Gastroesophageal sphincter (tissue), 3 donors: ENCODE measurements at regions not wholly inside any gene's neighbourhood (a gene's known extent, or its start where the extent isn't known, plus 50 kb on each side); places are given as distances from the start of the nearest gene placed in this dataset.

Experiments
- CTCF ChIP-seq, 4 experiments: fragments of 200-600 bp in 2 of 4; fragments of 450-650 bp in 2 of 4; sonication (generic) in 1 of 4; IDR thresholded peaks; one replicate each; pipeline ENCODE4 v1.5.1; 2017 to 2019; ENCODE audit warnings: antibody characterized with exemption in 4 of 4, mild to moderate bottlenecking in 2 of 4, moderate library complexity in 2 of 4
- POLR2AphosphoS5 ChIP-seq: sonication (generic); formaldehyde crosslinking; IDR thresholded peaks from one replicate; pipeline ENCODE4 v1.6.1; 2017; ENCODE audit warnings: antibody characterized with exemption

GRCh38 chr1:199671684-199672083 lies 355.8 kb upstream of the NR5A2 start:
- TF ChIP-seq CTCF (IDR thresholded peaks at IDR 0.05) (no peak), POLR2AphosphoS5 (no peak)
